Upper lobe of left lung (tissue), 4 donors: ENCODE measurements at regions not wholly inside any gene's neighbourhood (a gene's known extent, or its start where the extent isn't known, plus 50 kb on each side); places are given as distances from the start of the nearest gene placed in this dataset.

Experiments used
- EP300 ChIP-seq, 4 donors: sonication (generic); formaldehyde crosslinking; IDR thresholded peaks; one replicate each; pipeline ENCODE4 v1.5.1; 2017; ENCODE audit warnings: antibody characterized with exemption in 4 of 4, control low read depth in 2 of 4
- POLR2A ChIP-seq, 4 donors: fragments of 450-650 bp; IDR thresholded peaks; one replicate each; pipeline ENCODE4 v1.5.1; 2016 to 2017; ENCODE audit warnings: antibody characterized with exemption in 4 of 4, mild to moderate bottlenecking in 2 of 4
- TF ChIP-seq, protein P1 (sequence below), 6 experiments: fragments of 450-650 bp in 4 of 6; fragments of 200-600 bp in 2 of 6; sonication (generic) in 2 of 6; IDR thresholded peaks; one replicate each; pipeline ENCODE4 v1.5.1; 2016 to 2019; ENCODE audit warnings: antibody characterized with exemption in 6 of 6

DNA sequence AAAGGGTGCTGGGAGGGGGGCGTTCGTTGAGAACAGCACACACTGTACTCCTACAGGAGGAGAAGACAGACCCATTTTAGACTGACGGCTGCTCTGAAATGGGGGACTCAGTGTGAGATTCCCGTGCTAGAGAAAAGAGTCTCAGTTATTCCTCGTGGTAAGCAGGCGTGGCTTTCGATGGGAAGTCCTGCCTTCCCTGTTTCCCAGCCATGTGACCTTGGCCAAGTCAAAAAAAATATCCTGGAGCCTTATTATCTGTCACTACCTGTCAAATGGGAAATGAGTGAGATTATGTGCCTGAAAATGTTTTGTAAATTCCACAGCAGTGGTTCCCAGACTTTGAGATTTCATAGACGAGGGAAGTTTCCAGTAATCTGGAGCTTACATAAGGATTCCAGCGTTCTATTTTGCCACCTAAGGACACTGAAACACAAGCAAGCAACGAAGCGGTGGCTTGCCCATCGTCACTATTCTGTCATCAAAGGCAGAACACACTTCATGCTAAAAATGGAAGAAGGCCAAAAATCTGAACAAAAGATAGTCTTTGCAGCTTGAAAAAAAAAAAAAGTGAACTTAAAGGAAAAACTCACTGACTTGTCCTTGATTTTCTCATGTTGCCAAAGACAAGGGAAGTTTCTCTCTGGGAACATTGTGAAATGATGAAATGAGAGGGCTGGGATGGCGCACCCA, 253.4 kb upstream of the RPL38 start:
- TF ChIP-seq, protein P1, sequence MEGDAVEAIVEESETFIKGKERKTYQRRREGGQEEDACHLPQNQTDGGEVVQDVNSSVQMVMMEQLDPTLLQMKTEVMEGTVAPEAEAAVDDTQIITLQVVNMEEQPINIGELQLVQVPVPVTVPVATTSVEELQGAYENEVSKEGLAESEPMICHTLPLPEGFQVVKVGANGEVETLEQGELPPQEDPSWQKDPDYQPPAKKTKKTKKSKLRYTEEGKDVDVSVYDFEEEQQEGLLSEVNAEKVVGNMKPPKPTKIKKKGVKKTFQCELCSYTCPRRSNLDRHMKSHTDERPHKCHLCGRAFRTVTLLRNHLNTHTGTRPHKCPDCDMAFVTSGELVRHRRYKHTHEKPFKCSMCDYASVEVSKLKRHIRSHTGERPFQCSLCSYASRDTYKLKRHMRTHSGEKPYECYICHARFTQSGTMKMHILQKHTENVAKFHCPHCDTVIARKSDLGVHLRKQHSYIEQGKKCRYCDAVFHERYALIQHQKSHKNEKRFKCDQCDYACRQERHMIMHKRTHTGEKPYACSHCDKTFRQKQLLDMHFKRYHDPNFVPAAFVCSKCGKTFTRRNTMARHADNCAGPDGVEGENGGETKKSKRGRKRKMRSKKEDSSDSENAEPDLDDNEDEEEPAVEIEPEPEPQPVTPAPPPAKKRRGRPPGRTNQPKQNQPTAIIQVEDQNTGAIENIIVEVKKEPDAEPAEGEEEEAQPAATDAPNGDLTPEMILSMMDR (IDR thresholded peaks at IDR 0.05), result no peak
- TF ChIP-seq POLR2A (IDR thresholded peaks at IDR 0.05), result no peak
- TF ChIP-seq EP300 (IDR thresholded peaks at IDR 0.05), result no peak
